Peyer's patch (tissue), 4 donors: ENCODE measurements at regions not wholly inside any gene's neighbourhood (a gene's known extent, or its start where the extent isn't known, plus 50 kb on each side); places are given as distances from the start of the nearest gene placed in this dataset.

Experiments used
- DNase-seq, 3 donors: peaks; one replicate each; pipeline ENCODE4 v3.0.0-alpha.2; 2017 to 2019
- H3K27ac ChIP-seq, 4 donors: fragments of 200-600 bp; sonication (generic); one replicate each; pipeline ENCODE4 v1.5.1; 2016 to 2019
- H3K27me3 ChIP-seq, 2 donors: fragments of 200-600 bp; sonication (generic); one replicate each; pipeline ENCODE4 v1.5.1; 2019
- H3K36me3 ChIP-seq, 3 donors: fragments of 200-600 bp; sonication (generic); one replicate each; pipeline ENCODE4 v1.5.1; 2016 to 2019
- H3K4me1 ChIP-seq, 4 donors: fragments of 200-600 bp; sonication (generic); one replicate each; pipeline ENCODE4 v1.5.1; 2016 to 2019
- H3K4me3 ChIP-seq, 4 donors: fragments of 200-600 bp; sonication (generic); 1 replicate in 3 of 4; 2 replicates in 1 of 4; pipeline ENCODE4 v1.5.1; 2016 to 2019; ENCODE audit warnings: mild to moderate bottlenecking in 1 of 4
- H3K9me3 ChIP-seq, 4 donors: fragments of 200-600 bp; sonication (generic); one replicate each; pipeline ENCODE4 v1.5.1; 2016 to 2019; ENCODE audit warnings: mild to moderate bottlenecking in 1 of 4
- POLR2A ChIP-seq, 2 donors: fragments of 450-650 bp; IDR thresholded peaks; one replicate each; pipeline ENCODE4 v1.5.1; 2017; ENCODE audit warnings: antibody characterized with exemption in 2 of 2, mild to moderate bottlenecking in 2 of 2, moderate library complexity in 2 of 2
- TF ChIP-seq, protein P1 (sequence below), 6 experiments: fragments of 450-650 bp in 4 of 6; fragments of 200-600 bp in 2 of 6; sonication (generic) in 1 of 6; IDR thresholded peaks; one replicate each; pipeline ENCODE4 v1.5.1; 2017 to 2019; ENCODE audit warnings: antibody characterized with exemption in 6 of 6, mild to moderate bottlenecking in 3 of 6, moderate library complexity in 1 of 6

DNA sequence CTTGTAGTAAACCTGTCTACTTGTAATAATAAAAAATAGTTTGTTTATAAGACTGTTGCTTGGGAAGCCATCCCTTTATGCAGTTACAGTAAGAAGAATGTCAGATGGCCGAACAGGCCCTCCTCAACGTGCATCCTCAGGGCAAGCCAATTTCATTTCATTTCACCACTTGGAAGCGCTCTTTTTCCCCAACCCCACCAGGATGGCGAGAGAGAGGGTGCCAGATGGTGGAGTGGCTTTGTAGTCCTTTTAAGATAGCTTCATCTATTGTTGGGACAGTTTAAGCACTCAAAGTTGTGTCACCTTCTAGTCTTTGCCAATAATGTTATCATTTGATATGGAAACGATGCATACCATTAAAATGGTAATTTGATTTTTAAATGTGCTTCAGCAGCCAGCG, 356.3 kb upstream of the CAMK1G start:
- no peak overlapping the region for H3K4me3 ChIP-seq
- no peaks in the 10 kb centered on the region for H3K9me3 ChIP-seq
- H3K27ac ChIP-seq = no peak overlapping the region
- H3K4me1 ChIP-seq = no peaks in the 10 kb centered on the region
- H3K27me3 ChIP-seq = no peaks in the 10 kb centered on the region
- no peak for DNase-seq
- H3K36me3 ChIP-seq = no peaks in the 10 kb centered on the region
- TF ChIP-seq, protein P1, sequence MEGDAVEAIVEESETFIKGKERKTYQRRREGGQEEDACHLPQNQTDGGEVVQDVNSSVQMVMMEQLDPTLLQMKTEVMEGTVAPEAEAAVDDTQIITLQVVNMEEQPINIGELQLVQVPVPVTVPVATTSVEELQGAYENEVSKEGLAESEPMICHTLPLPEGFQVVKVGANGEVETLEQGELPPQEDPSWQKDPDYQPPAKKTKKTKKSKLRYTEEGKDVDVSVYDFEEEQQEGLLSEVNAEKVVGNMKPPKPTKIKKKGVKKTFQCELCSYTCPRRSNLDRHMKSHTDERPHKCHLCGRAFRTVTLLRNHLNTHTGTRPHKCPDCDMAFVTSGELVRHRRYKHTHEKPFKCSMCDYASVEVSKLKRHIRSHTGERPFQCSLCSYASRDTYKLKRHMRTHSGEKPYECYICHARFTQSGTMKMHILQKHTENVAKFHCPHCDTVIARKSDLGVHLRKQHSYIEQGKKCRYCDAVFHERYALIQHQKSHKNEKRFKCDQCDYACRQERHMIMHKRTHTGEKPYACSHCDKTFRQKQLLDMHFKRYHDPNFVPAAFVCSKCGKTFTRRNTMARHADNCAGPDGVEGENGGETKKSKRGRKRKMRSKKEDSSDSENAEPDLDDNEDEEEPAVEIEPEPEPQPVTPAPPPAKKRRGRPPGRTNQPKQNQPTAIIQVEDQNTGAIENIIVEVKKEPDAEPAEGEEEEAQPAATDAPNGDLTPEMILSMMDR (IDR thresholded peaks at IDR 0.05) = no peak
- TF ChIP-seq POLR2A (IDR thresholded peaks at IDR 0.05) = no peak

DNA sequence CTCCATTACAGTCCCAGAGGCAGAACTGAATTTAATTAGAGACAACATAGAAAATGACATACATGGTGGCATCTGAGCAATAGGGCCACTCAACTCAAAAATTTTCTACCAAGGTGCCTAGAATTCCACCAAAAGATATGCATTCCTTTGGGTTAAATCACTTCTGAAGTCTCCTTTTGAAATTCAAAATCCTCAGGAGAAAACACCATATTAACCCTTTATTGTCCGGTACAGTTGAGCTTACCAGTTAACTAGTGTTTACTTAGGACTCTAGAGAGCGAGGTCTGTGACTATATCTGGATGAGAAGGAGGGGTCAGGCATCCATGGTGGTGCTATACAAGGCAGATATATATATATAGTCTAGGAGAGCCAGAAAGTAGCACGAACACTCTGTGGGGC, 355.6 kb upstream of the CAMK1G start:
- no peaks in the 10 kb centered on the region for H3K4me1 ChIP-seq
- H3K27me3 ChIP-seq = no peaks in the 10 kb centered on the region
- no peaks in the 10 kb centered on the region for H3K9me3 ChIP-seq
- no peak overlapping the region for H3K27ac ChIP-seq
- DNase-seq = no peak
- H3K36me3 ChIP-seq = no peaks in the 10 kb centered on the region
- no peak overlapping the region for H3K4me3 ChIP-seq
- TF ChIP-seq, protein P1 (IDR thresholded peaks at IDR 0.05) = no peak
- TF ChIP-seq POLR2A (IDR thresholded peaks at IDR 0.05) = no peak

DNA sequence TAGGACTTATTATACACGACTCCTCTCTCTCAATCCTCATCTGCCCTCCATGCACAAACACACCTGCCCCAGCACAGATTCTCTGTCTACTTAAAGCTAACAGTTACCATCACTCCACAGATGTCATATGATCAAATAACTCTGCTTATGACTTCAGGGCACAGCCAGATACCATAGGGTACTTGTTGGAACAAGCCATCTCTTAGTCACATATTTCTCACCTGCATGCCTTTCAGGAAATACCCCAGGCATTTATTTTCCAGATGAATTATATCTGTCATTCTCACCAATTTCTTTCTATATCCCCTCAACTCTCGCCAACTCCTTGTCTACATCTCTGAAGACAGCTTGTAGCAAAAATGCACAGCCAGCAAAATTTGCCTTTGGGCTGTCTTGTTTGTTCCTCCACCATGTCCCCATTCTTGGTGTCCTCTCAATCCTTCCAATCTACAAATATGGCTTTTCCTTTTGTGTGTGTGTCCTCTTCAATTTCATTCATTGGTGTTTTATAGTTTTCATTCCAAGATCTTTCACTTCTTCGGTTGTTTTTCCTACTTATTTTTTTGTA, 353.9 kb upstream of the CAMK1G start:
- H3K4me3 ChIP-seq = no peak overlapping the region
- H3K4me1 ChIP-seq = no peaks in the 10 kb centered on the region
- no peaks in the 10 kb centered on the region for H3K9me3 ChIP-seq
- H3K27me3 ChIP-seq = no peaks in the 10 kb centered on the region
- H3K36me3 ChIP-seq = no peaks in the 10 kb centered on the region
- TF ChIP-seq, protein P1 (IDR thresholded peaks at IDR 0.05) = no peak
- no peak for TF ChIP-seq POLR2A (IDR thresholded peaks at IDR 0.05)
- H3K27ac ChIP-seq = no peak overlapping the region
- DNase-seq = no peak

DNA sequence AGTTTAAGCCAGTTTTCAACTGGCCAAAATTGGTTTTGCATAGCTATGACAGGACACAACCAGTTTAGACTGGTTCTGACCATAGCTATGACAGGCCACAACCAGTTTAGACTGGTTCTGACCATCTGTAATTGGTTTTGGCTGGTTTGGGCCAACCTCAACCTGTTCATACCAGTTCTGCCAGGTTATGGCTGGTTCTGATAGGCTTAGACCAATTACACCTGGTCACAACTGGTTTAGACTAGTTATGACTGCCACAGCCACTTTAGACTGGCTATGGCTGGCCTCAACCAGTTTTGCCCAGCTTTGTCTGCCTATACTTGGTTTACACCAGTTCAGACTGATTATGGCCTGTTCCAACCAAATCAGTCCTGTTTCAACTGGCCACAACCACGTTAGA, 353.2 kb upstream of the CAMK1G start:
- H3K4me1 ChIP-seq = no peaks in the 10 kb centered on the region
- TF ChIP-seq, protein P1 (IDR thresholded peaks at IDR 0.05) = no peak
- TF ChIP-seq POLR2A (IDR thresholded peaks at IDR 0.05) = no peak
- no peaks in the 10 kb centered on the region for H3K9me3 ChIP-seq
- H3K4me3 ChIP-seq = no peak overlapping the region
- H3K36me3 ChIP-seq = no peaks in the 10 kb centered on the region
- H3K27me3 ChIP-seq = no peaks in the 10 kb centered on the region
- H3K27ac ChIP-seq = no peak overlapping the region
- DNase-seq = no peak

DNA sequence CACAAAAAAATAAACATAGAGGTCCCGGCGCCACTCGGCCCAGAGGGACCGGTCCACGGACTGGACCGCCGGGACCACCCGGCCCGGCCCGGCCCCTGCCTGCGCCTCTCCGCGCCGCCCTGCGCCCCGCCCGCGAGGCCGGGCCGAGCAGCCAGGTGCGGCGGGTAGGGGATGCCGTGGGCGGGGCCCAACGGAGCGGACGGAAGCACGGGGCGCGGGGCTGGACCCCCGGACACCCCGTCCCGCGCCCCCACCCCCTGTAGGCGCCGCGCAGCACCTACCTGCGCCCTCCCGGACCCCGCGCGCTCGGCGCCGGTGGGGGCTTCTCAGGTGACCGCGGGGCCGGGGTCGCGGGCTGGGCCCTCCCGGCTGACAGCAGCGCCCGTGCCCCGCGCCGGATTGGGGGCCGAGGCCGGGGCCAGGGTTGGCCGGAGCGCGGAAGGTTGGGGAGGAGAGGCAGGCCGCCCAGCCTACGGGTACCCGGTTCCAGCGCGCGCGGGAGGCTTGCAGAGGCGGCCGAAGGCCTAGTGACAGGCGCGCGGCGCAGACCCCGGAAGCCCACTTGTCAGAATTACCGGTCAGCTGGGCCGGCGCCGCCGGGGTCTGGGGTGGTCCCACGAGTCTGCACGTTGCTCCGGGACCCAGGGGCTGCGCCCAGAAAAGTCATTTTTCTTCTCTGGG, 351.9 kb upstream of the CAMK1G start:
- Histone ChIP-seq H3K9me3 (no peaks in the 10 kb centered on the region), H3K27me3 (no peaks in the 10 kb centered on the region), H3K4me3 (no peak overlapping the region), H3K4me1 (no peaks in the 10 kb centered on the region), H3K36me3 (no peaks in the 10 kb centered on the region), H3K27ac (no peak overlapping the region)
- TF ChIP-seq, protein P1 (IDR thresholded peaks at IDR 0.05) = no peak
- no peak for TF ChIP-seq POLR2A (IDR thresholded peaks at IDR 0.05)
- DNase-seq = no peak
